NCI-H1436 (cell line): ENCODE measurements at regions not wholly inside any gene's neighbourhood (a gene's known extent, or its start where the extent isn't known, plus 50 kb on each side); places are given as distances from the start of the nearest gene placed in this dataset.
"Not testable (repeated sequence)": the region's sequence is repeated elsewhere in the genome, so short reads cannot be mapped to it uniquely, and the experiment has no call there.

Experiments used
- DNase-seq: peaks from one replicate; lab custom pipeline; 2025; lab: John Stamatoyannopoulos, UW

DNA sequence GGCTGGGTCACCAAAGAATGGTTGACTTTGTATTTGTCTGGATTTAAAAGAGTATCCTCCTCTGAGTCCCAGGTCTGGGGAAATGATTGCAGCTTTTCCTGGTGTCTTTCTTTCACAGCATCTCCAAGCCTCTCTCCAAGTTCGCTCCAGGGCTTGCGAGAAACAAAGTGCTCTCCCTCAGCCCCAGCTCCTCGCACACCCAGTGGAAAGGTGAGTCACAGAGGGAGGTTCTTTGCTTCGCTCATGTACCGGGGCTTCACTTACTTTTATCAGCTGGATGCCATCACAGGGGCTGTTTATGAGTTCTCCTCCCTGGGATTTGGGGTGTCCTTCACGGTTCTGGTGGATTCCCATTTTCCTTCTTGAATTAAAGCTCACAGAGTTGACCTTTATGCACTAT lies 252.2 kb upstream of the PLPP4 start:
- no peak for DNase-seq

DNA sequence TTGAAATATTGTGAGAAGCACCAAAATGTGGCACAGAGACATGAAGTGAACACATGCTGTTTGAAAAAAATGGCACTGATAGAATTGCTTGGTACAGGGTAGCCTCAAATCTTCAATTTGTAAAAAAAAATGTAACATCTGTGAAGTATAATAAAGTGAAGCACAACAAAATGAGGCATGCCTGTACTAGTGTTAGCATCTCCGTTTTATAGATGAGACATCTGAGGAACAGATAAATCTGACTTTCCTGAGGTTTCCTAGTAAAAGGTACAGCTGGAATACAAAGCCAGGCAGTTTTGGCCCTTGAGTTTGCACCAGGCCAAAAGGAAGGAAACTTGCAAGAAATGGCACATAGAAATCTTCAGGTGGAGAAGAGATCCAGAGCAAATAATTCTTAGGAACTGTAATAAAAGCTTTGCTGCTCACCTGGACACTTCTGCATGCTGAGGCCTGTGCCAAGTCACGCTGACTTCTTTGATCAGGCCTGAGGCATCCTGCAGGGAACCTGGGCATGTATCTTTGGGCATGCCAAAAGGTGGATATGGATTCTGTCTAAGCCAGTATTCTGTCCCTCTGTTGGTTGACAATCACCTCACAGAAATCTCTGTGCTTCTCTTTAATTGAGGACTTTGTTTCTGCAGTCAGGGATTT lies 251.5 kb upstream of the PLPP4 start:
- no peak for DNase-seq

DNA sequence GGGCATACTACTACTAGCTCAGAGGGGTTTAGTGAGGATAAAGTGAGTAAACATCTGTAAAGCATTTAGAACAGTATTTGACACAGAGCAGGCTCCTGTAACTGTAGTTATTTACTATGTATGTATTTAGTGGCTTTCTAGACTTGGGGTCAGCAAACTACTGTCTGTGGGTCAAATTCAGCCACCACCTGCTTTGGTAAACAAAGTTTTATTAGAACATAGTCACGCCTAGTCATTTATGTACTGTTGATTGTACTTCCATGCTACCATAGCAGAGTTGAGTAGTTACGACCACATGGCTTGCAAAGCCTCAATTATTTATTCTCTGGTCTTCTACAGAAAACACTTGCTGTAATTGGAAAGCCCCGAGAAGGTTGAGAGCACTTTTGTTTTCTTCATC lies 248.5 kb upstream of the PLPP4 start:
- no peak for DNase-seq

DNA sequence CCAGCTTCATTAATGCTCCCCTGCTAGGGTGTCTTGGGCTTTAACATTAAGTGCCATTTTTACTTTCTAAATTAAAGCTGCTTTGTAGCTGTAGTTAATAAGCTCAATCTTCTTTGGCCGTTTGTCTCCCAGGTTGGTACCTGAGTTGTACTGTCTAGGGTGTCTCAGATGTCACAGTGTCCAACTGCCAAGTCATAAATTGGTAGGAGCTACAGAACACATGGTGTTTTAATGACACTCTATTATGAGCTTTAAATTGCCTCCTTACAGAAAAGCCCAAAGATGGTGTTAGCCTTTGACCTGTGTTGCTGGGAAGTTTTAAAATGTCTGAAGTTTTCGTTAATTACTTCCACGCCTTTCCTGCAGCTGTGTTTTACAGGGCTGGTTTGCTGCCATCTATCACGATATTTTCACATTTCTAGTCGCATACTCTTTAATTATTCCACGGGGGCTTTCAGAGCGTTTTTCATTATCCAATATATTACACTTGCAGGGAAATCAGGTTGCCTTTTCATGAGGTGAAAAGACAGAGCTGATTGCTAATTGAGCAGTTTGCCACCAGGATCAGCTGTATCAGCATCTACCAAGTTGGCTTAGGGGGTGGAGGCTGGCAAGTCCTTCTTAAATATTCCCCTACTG lies 247.8 kb upstream of the PLPP4 start:
- no peak for DNase-seq

DNA sequence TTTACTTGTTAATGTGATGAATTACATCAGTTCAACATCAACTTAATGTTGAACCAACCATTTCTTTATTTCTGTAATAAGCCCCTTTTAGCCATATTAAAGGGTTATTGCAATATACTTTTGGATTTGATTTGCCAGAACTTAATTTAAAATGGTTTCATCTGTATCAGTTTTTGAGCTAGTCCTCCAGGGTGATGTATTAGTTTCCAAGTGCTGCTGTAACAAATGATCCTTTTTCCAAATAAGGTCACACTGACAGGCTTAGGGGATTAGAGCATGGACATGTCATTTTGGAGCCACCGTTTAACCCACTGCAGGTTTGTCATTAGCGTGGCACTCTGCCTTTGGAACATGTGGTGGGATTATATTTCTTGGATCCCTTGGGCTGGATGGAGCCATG lies 244.8 kb upstream of the PLPP4 start:
- DNase-seq: no peak

DNA sequence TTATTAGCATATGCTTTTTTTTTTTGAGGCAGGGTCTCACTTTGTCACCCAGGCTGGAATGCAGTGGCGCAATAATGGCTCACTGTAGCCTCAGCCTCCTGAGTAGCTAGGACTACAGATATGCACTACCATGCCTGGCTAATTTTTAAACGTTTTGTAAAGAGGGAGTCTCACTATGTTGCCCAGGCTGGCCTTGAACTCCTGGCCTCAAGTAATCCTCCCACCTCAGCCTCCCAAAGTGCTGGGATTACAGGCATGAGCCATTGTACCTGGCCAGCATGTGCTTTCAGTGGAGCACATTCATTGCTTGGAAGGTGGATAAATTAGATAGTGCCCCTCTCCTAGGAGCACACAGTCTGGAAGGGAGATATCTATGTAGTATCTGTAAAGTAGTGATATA lies 243.7 kb upstream of the PLPP4 start:
- DNase-seq: not testable (repeated sequence)

DNA sequence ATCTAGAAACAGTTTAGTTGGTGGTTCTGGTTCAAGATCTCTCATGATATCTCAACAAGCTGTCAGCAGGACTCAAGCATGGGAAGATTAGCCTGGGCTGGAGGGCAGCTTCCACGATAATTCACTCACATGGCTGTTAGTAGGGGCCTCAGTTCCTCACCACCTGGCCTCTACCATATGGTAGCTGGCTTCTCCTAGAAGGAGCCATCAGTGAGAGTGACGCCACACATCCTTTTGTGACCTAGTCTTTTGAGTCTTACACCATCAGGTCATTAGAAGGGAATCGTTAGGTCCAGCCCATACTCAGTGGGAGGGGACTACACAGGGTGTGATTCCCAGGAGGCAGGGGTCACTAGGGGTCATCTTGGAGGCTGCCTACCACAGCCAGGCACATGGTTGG lies 239.3 kb upstream of the PLPP4 start:
- DNase-seq: no peak

DNA sequence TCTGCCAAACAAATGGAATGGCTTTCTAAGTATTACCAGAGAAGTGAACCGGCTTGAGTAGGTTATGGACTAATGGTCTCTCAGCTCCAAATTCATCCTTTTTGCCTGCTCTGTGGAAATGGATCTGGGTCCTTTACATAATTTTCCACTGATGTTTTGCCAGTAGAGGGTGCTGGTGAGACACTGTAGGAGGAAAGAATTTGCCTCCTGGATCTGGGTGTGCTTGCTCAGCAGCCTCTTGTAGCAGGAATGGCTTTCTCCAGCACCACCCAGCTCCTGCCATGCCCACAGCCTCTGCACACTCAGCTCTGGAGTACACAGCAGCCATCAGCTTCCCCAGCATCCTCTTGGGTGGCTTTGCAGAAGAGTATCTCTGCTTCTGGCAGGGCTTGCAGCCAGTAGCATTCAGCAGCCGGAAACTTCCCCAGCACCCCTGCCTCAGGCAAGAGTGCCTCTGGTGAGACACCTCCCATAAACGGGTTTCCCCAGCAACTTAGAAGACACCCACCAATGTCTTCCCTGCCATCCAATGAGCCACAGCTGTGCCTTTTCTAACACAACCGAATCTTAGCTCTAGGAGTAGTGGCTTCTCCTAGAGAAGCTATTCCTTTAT lies 235.0 kb upstream of the PLPP4 start:
- no peak for DNase-seq

DNA sequence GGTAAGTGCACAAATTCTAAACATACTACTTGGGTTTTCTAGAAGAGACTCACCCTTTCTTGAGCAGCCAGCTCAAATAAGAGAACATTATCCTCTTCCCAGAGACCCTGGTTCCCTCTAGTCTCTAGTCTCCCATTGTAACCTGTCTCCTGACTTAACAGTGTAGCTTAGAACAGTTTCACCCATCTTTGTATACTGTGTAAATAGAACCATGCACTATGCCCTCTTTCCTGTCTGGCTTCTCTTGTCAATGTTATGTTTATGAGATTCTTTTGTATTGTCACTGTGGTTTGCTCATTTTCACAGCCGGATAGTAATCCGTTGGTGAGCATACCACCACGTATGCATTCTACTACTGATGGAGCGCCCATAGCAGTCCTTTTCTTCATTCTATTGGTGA lies 227.4 kb upstream of the PLPP4 start:
- no peak for DNase-seq

DNA sequence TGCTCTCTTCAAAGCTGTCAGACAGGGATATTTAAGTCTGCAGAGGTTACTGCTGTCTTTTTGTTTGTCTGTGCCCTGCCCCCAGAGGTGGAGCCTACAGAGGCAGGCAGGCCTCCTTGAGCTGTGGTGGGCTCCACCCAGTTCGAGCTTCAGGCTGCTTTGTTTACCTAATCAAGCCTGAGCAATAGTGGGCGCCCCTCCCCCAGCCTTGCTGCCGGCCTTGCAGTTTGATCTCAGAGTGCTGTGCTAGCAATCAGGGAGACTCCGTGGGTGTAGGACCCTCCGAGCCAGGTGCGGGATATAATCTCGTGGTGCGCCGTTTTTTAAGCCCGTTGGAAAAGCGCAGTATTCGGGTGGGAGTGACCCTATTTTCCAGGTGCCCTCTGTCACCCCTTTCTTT lies 217.3 kb upstream of the PLPP4 start:
- DNase-seq: not testable (repeated sequence)

DNA sequence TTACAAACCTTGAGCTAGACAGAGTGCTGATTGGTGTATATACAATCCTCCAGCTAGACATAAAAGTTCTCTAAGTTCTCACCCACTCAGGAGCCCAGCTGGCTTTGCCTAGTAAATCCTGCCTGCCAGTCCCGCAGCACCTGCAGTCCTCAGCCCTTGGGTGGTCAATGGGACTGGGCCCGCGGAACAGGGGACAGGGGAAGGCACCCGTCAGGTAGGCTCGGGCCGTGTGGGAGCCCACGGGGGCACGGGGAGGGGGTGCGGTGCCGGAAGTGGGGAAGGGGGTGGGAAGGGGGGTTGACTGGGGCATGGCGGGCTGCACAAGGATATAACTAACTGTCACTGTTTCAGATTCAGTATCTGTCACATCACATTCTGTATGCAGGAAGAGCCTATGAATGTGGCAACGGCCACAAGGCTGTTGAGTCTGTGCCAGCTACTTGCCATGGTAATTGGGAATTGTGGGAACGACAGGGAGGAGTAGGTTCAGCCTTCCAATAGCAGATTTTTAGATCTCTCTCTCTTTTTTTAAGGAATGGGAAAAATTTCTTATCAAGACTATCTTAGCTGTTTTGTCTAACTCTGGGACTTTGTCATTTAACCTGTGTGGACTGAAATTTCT lies 205.1 kb upstream of the PLPP4 start:
- DNase-seq: no peak

DNA sequence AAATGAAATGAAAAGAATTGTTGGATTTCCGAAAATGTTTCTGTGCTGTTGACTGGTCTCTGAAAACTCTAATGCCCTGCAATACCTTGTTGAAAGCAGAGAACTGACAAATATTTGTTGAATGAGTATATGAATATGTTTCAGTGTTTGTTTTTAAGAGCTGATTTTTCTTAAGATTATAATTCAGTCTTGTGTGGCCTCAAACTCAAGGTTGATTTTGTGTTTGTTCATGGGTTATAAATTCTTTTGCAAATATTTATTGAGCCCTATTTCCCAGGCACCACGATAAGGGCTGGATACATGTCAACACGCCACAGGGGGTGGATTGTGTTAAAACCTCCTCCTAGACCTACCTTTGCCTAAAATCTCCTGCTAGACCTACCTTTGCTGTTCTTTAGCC lies 203.9 kb upstream of the PLPP4 start:
- DNase-seq: no peak

DNA sequence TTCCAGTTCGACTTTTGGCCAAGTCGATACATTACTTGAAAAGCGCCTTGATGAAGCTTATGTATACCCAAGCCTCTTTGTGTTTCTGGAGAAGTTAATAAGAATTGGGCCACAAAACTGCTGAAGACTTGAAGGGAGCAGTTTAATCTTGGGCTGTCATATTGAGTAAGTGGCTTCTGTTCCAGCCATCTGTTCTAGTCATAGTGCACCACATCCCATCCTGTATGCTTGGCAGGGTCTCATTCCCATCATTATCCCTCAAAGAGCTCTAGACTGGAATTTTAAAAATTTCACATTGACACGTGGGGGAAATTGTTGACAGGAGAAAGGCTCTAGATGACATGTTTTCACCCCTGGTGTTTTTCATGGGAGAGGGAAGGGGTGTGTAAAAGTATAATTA lies 196.6 kb upstream of the PLPP4 start:
- DNase-seq: no peak

DNA sequence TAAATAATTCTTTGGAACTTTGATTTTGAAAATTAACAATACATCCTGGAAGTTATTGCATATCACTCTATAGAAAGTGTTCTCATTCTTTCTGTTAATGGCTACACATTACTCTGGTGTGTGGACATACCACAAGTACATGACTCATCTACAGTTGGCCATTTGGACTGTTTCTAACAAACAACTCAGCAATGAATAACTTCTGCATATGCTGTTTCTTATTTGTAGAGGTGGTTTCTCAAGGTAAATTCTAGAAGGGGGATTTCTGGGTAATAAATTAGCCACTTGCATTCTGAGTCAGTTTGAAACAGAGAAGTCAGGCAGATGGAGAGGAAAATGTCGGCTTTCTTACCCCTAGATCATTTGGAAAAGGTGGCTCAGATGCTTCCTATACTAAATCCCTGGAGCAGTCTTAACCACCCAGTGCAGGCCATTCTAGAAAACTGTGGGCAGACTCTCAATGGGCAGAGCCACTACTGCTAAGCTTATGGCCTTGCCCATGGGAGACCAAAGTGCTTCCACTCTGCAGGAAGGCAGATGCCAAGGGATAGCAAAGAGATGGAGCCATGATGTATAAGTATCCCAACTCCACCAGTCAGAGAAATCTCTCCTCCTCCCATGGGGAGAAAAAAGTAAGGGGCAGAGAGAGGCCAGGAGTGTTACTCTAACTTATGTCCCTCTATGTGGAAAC lies 194.0 kb upstream of the PLPP4 start:
- no peak for DNase-seq

DNA sequence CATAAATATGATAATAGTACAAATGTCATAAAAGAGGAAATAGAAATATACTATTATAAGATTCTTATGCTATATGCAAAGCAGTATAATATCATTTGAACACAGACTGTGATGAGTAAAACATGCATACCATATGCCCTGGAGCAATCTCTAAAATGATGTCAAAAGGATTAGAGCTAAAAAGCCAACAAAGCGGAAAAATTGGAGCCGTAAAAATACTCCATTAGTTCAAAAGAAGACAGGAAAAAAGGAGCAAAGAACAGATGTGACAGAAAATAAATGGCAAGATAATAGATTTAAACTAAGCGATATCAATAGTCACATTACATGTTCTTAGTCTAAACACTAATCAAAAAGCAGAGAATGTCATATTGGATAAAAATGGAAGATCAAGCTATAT lies 191.0 kb upstream of the PLPP4 start:
- DNase-seq: no peak

DNA sequence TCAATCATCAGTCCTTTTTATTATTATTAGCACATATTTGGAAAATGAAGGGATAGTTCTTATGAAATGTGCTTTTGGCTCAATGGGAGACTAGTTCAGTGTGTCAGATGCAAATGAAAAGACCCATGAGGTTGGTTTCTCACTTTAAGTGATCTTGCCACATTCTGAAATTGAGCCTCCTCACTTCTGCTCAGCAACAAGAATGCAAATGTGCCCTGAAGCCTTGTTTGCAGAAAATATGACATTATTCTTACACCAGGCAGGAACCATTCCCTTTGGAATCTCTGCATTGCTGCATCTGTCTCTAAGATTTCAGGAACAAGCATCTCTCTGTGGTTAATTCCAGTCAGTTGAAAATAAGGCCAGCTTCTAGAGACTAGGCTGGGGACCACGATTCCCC lies 186.1 kb upstream of the PLPP4 start:
- DNase-seq: no peak

DNA sequence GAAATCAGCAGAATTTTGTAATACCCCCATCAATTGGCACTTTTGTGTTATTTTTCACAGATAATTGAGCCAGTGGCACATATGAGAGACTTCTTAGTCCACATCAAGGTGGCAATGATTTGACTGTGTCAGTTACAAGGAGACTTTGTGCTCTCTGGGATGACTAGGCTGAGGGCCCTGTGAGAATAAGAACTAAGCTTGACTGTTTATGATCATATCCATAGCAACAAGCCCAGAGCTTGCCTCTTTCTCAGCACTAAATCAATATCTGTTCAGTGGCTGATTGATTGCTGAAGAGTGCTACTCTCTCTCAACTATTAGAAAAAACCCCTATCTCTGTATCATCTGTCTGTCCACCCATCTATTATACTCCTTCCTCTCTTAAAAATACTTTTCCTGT lies 185.3 kb upstream of the PLPP4 start:
- no peak for DNase-seq

DNA sequence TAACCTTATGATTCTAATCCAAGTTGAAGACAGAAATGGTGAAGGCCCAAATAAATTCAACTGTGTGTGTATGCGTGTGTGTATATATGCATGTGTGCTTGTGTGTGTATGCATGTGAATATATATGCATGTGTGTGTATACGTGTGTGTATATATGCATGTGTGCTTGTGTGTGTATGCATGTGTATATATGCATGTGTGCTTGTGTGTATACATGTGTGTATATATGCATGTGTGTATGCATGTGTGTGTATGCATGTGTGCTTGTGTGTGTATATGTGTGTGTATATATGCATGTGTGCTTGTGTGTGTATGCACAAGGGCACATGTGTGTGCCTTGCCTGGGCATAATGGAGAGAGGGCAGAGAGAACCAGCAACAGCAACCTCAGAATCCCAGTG lies 184.7 kb upstream of the PLPP4 start:
- no peak for DNase-seq

DNA sequence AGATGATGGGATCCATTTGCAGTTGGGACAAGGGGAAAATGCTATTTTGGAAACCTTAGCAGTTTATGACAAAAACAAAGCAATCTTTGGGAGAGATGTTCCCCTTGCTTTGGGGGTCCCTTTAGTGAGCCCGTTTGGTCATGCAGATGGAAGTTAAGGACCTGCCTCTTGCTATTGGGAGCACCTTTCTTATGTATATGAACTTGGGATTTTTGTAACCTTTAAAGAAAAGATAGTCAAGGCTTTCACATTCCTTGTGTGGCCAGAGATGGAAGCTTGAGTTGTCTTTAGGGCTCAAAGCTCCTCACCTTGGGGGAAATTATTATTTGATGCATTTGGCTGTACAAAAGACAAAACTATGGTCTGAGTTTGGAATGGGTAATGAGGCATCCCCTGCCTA lies 179.0 kb upstream of the PLPP4 start:
- no peak for DNase-seq

DNA sequence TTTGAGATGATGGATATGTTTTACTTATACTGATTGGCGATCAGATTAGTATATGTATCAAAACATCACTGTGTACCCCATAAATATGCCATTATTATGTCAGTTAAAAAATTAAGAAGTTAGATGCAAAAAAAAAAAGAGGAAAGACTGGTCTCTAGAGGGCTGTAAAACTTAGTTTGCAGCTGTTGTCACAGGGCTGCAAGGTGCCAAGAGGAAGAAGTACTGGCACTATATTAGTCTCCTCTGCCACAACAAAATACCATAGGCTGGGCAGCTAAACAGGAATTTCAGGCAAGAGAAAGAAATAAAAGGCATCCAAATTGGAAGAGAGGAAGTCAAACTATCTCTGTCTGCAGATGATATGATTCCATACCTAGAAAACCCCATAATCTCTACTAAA lies 177.8 kb upstream of the PLPP4 start:
- DNase-seq: no peak

DNA sequence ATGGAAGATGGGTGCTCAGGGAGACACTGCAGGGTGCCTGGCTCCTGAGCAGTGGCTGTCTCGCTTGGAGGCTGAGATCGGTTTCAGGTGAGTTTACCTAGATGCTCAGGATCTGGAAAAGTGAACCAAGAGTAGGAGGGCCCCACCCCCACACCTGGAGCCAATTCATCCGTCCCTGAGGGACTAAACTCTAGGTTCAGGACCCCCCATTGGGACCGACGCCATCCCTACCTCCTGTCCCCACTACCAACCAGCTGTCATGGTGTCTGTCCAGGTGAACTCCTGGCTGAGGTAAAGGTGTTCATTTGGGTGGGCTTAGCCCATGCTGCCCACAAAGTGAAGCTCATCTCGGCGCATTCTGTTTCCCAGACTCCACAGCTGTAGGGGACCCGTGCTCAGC lies 174.6 kb upstream of the PLPP4 start:
- no peak for DNase-seq

DNA sequence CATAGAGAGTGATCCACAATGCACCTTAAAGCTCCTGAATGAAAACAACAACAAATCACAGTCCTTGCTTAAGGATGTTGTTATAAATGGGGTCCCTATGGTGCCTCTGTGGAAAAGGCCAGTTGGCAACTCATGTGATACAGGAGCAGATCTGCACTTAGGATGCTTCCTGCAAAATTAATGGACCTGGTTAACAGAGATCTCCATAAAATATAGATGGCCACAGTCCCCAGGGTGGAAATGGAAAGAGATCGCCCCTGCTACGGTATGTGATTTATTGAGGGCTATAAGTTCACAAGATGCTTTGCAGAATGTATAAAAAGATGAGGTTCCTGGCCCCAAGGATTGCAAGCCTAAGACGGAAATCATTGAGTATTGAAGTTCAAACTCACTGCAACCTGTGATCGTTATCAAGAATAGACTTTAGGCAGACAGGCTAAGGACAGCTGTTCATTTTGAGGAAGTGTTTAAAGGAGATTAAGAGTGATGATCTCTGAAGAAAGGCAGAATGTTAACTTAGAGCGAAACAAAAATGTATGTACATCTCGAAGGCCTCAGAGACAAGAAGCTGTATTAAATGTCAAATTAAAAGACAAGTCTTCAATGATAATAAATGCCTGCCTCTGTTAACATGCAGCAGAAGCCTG lies 174.1 kb upstream of the PLPP4 start:
- no peak for DNase-seq
